Peyer's patch (tissue), 4 donors: ENCODE measurements at regions not wholly inside any gene's neighbourhood (a gene's known extent, or its start where the extent isn't known, plus 50 kb on each side); places are given as distances from the start of the nearest gene placed in this dataset.

Source experiments
- CTCF ChIP-seq, 6 experiments: fragments of 450-650 bp in 4 of 6; fragments of 200-600 bp in 2 of 6; sonication (generic) in 1 of 6; IDR thresholded peaks; one replicate each; pipeline ENCODE4 v1.5.1; 2017 to 2019; ENCODE audit warnings: antibody characterized with exemption in 6 of 6, mild to moderate bottlenecking in 3 of 6, moderate library complexity in 1 of 6
- POLR2A ChIP-seq, 2 donors: fragments of 450-650 bp; IDR thresholded peaks; one replicate each; pipeline ENCODE4 v1.5.1; 2017; ENCODE audit warnings: antibody characterized with exemption in 2 of 2, mild to moderate bottlenecking in 2 of 2, moderate library complexity in 2 of 2

DNA sequence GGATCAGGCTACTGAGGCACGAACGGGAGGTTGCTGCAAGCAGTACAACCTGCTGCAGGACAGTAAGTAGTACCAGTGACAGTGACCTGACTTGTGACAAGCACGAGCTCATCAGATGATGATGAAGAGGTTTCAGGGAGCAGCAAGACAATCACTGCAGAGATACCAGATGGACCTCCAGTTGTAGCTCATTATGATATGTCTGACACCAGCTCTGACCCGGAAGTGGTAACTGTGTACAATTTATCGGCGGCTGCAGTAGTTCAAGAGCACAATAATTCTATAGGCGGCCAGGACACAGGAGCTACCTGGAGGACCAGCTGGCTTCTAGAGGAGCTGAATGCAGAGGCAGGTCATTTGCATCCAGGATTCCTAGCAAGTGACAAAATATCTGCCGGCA is 64.0 kb upstream of the GULP1 start:
- TF ChIP-seq CTCF (IDR thresholded peaks at IDR 0.05), result no peak
- TF ChIP-seq POLR2A (IDR thresholded peaks at IDR 0.05), result no peak
